Bronchial epithelial cell (primary cell): ENCODE measurements at regions not wholly inside any gene's neighbourhood (a gene's known extent, or its start where the extent isn't known, plus 50 kb on each side); places are given as distances from the start of the nearest gene placed in this dataset.

Experiments
- DNase-seq: peaks from one replicate; pipeline ENCODE4 v3.0.0-alpha.2; 2010; ENCODE audit warnings: low read depth
- FAIRE-seq: peaks from 2 replicates; lab custom pipeline; 2011; peaks lifted over from hg19 to GRCh38; lab: Jason Lieb, UNC
- H3K27me3 ChIP-seq: 2 replicates; pipeline ENCODE4 v1.5.1; 2011; ENCODE audit warnings: low read length; ENCODE audit not compliant: control insufficient read depth, insufficient read depth
- H3K36me3 ChIP-seq: 2 replicates; pipeline ENCODE4 v1.5.1; 2011; ENCODE audit warnings: low read length; ENCODE audit not compliant: control insufficient read depth, insufficient read depth
- H3K4me3 ChIP-seq: 2 replicates; pipeline ENCODE4 v1.5.1; 2011; ENCODE audit warnings: mild to moderate bottlenecking, low read depth, low read length, control low read depth
- CTCF ChIP-seq: IDR thresholded peaks from 2 replicates; pipeline ENCODE4 v1.5.1; 2011; ENCODE audit warnings: mild to moderate bottlenecking, moderate library complexity, low read length, control low read depth, inconsistent platforms; ENCODE audit not compliant: insufficient read depth, severe bottlenecking

- no peak for DNase-seq
- no peak for TF ChIP-seq CTCF
- Histone ChIP-seq H3K4me3 (no peak overlapping the region), H3K27me3 (no peaks in the 10 kb centered on the region), H3K36me3 (no peaks in the 10 kb centered on the region)
- no peak for FAIRE-seq
These were observed 304.9 kb downstream of the GBA3 start for GRCh38 chr4:22997358-22998224.

- no peaks in the 10 kb centered on the region for H3K27me3 ChIP-seq
- peak; percentile 43 for FAIRE-seq
- H3K4me3 ChIP-seq, result no peak overlapping the region
- no peak for DNase-seq
- H3K36me3 ChIP-seq, result no peaks in the 10 kb centered on the region
- no peak for TF ChIP-seq CTCF
These were observed 298.8 kb downstream of the GBA3 start for GRCh38 chr4:22991576-22991975.

GRCh38 chr4:22988526-22988925 lies 295.8 kb downstream of the GBA3 start:
- H3K4me3 ChIP-seq, result no peak overlapping the region
- TF ChIP-seq CTCF, result no peak
- DNase-seq, result no peak

GRCh38 chr4:22987870-22988269 lies 295.1 kb downstream of the GBA3 start:
- Histone ChIP-seq H3K4me3 (no peak overlapping the region), H3K36me3 (no peaks in the 10 kb centered on the region), H3K27me3 (no peaks in the 10 kb centered on the region)
- FAIRE-seq (no peak), DNase-seq (peak; percentile 77)
- TF ChIP-seq CTCF, result no peak

More at GRCh38 chr4:22988526-22988925, 295.8 kb downstream of the GBA3 start:
- no peaks in the 10 kb centered on the region for H3K27me3 ChIP-seq
- FAIRE-seq, result no peak
- no peaks in the 10 kb centered on the region for H3K36me3 ChIP-seq

GRCh38 chr4:22986881-22987280 lies 294.1 kb downstream of the GBA3 start:
- TF ChIP-seq CTCF, result no peak
- FAIRE-seq (no peak), DNase-seq (no peak)
- no peaks in the 10 kb centered on the region for H3K27me3 ChIP-seq
- H3K4me3 ChIP-seq, result no peak overlapping the region
- no peaks in the 10 kb centered on the region for H3K36me3 ChIP-seq

GRCh38 chr4:22986262-22986661 lies 293.5 kb downstream of the GBA3 start:
- no peak for TF ChIP-seq CTCF
- no peaks in the 10 kb centered on the region for H3K27me3 ChIP-seq
- no peak overlapping the region for H3K4me3 ChIP-seq
- no peaks in the 10 kb centered on the region for H3K36me3 ChIP-seq
- FAIRE-seq (no peak), DNase-seq (no peak)
